ENCODE measurements at regions not wholly inside any gene's neighbourhood (a gene's known extent, or its start where the extent isn't known, plus 50 kb on each side); places are given as distances from the start of the nearest gene placed in this dataset.

DNA sequence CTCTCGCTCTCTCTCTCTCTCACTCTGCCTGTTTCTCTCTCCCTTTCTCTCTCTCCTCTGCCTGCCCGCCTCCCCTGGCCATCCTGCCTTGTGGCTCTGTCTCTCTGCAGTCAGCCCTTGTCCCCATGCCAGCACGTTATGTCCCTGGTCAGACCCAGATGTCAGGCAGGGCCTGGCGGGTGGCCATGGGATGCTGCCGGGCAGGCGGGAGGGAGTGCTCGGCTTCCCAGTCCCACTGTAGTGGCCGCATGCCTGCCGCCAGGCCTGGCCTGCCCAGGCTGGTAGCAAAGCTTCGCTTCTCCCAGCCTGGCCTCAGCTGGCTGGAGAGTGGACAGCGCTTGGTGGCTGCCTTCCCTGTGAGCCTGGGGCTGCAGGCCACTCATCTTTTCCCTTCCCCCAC, 121.5 kb upstream of the ZNF716 start:
- no peak for TF ChIP-seq ZNF274 (IDR thresholded peaks at IDR 0.05; ENCODE audit: low read depth, low read length)
- TF ChIP-seq YY1 (IDR thresholded peaks at IDR 0.05; ENCODE audit: insufficient read depth, insufficient read length) = no peak
- no peak for TF ChIP-seq SUZ12 (IDR thresholded peaks at IDR 0.05; ENCODE audit: extremely low read depth, insufficient read depth, insufficient read length)

Measured in NT2/D1 (cell line).